H9 (cell line): ENCODE measurements at regions not wholly inside any gene's neighbourhood (a gene's known extent, or its start where the extent isn't known, plus 50 kb on each side); places are given as distances from the start of the nearest gene placed in this dataset.

Experiments
- DNase-seq: peaks from one replicate; pipeline ENCODE4 v3.0.0-alpha.2; 2017
- H2AFZ ChIP-seq: one replicate; pipeline ENCODE4 v1.6.1; 2013; ENCODE audit warnings: mild to moderate bottlenecking, low read length, control low read depth, moderate library complexity
- H2AK5ac ChIP-seq: 2 replicates; pipeline ENCODE4 v1.6.1; 2013; ENCODE audit warnings: low read length, control low read depth, mixed read lengths; ENCODE audit not compliant: insufficient read length
- H2BK120ac ChIP-seq: one replicate; pipeline ENCODE4 v1.6.1; 2013; ENCODE audit warnings: low read depth, mild to moderate bottlenecking, low read length, control low read depth, inconsistent platforms; ENCODE audit not compliant: poor library complexity, severe bottlenecking
- H2BK12ac ChIP-seq: 2 replicates; pipeline ENCODE4 v1.6.1; 2013; ENCODE audit warnings: low read length, control low read depth, mixed read lengths, low read depth; ENCODE audit not compliant: insufficient read length
- H2BK15ac ChIP-seq: 2 replicates; pipeline ENCODE4 v1.6.1; 2013; ENCODE audit warnings: low read depth, low read length, control low read depth
- H2BK20ac ChIP-seq: one replicate; pipeline ENCODE4 v1.6.1; 2013; ENCODE audit warnings: low read depth, mild to moderate bottlenecking, low read length, control low read depth, inconsistent platforms; ENCODE audit not compliant: poor library complexity, severe bottlenecking
- H2BK5ac ChIP-seq: 2 replicates; pipeline ENCODE4 v1.6.1; 2013; ENCODE audit warnings: low read length, control low read depth, mixed read lengths; ENCODE audit not compliant: insufficient read length
- H3K14ac ChIP-seq: 2 replicates; pipeline ENCODE4 v1.6.1; 2013; ENCODE audit warnings: low read length, control low read depth; ENCODE audit not compliant: insufficient read depth
- H3K18ac ChIP-seq: 2 replicates; pipeline ENCODE4 v1.6.1; 2013; ENCODE audit warnings: low read depth, mild to moderate bottlenecking, mixed read lengths, low read length, control low read depth; ENCODE audit not compliant: insufficient read length
- H3K23ac ChIP-seq: 2 replicates; pipeline ENCODE4 v1.6.1; 2013; ENCODE audit warnings: low read length, control low read depth, mixed read lengths, low read depth; ENCODE audit not compliant: insufficient read length
- H3K23me2 ChIP-seq: 2 replicates; pipeline ENCODE4 v1.6.1; 2013; ENCODE audit warnings: low read depth, mild to moderate bottlenecking, mixed read lengths, low read length, control low read depth; ENCODE audit not compliant: insufficient read length, poor library complexity, severe bottlenecking
- H3K27ac ChIP-seq: 2 replicates; pipeline ENCODE4 v1.5.1; 2013; ENCODE audit warnings: low read length, control low read depth, mixed read lengths, low read depth; ENCODE audit not compliant: insufficient read length
- H3K27me3 ChIP-seq: 2 replicates; pipeline ENCODE4 v1.6.1; 2013; ENCODE audit warnings: low read length, control low read depth, inconsistent platforms; ENCODE audit not compliant: insufficient read depth
- H3K4ac ChIP-seq: 2 replicates; pipeline ENCODE4 v1.6.1; 2013; ENCODE audit warnings: low read depth, mild to moderate bottlenecking, control low read depth, inconsistent platforms, low read length, moderate library complexity
- H3K4me1 ChIP-seq: 2 replicates; pipeline ENCODE4 v1.6.1; 2013; ENCODE audit warnings: low read length, control low read depth, inconsistent platforms; ENCODE audit not compliant: insufficient read depth
- H3K4me2 ChIP-seq: 2 replicates; pipeline ENCODE4 v1.6.1; 2013; ENCODE audit warnings: low read length, control low read depth, mixed read lengths; ENCODE audit not compliant: insufficient read length, insufficient read depth
- H3K56ac ChIP-seq: 2 replicates; pipeline ENCODE4 v1.6.1; 2013; ENCODE audit warnings: low read depth, mild to moderate bottlenecking, mixed read lengths, low read length, control low read depth; ENCODE audit not compliant: insufficient read length
- H3K79me1 ChIP-seq: 2 replicates; pipeline ENCODE4 v1.6.1; 2013; ENCODE audit warnings: low read depth, mild to moderate bottlenecking, moderate library complexity, low read length, control low read depth, inconsistent platforms; ENCODE audit not compliant: insufficient read depth, poor library complexity, severe bottlenecking
- H3K79me2 ChIP-seq: 2 replicates; pipeline ENCODE4 v1.6.1; 2013; ENCODE audit warnings: low read length, control low read depth, inconsistent platforms; ENCODE audit not compliant: insufficient read depth
- H3K9ac ChIP-seq: 2 replicates; pipeline ENCODE4 v1.6.1; 2013; ENCODE audit warnings: low read length, control low read depth, mixed read lengths; ENCODE audit not compliant: insufficient read length; ENCODE audit errors: extremely low read depth
- H3K9me3 ChIP-seq: one replicate; pipeline ENCODE4 v1.6.1; 2013; ENCODE audit warnings: low read depth, low read length, inconsistent platforms; ENCODE audit not compliant: control insufficient read depth
- H3T11ph ChIP-seq: one replicate; pipeline ENCODE4 v1.6.1; 2013; ENCODE audit warnings: mild to moderate bottlenecking, low read length, control low read depth, inconsistent platforms
- H4K20me1 ChIP-seq: one replicate; pipeline ENCODE4 v1.6.1; 2013; ENCODE audit not compliant: control insufficient read depth, insufficient read length, insufficient read depth
- H4K5ac ChIP-seq: 2 replicates; pipeline ENCODE4 v1.6.1; 2013; ENCODE audit warnings: low read depth, mild to moderate bottlenecking, mixed read lengths, low read length, control low read depth; ENCODE audit not compliant: insufficient read length
- H4K8ac ChIP-seq: replicated peaks from 2 replicates; pipeline ENCODE4 v1.6.1; 2013; ENCODE audit warnings: low read length, control low read depth, mixed read lengths, low read depth; ENCODE audit not compliant: insufficient read length
- H4K91ac ChIP-seq: 2 replicates; pipeline ENCODE4 v1.6.1; 2013; ENCODE audit warnings: low read depth, mild to moderate bottlenecking, moderate library complexity, mixed read lengths, low read length, control low read depth; ENCODE audit not compliant: insufficient read length
- H3K27ac Mint-ChIP-seq, 3 experiments: 2 replicates in 2 of 3; 3 replicates in 1 of 3; pipeline ENCODE4 v1.8.0; 2020 to 2021; ENCODE audit warnings: mixed read lengths in 3 of 3, mild to moderate bottlenecking in 1 of 3, moderate library complexity in 1 of 3
- H3K27me3 Mint-ChIP-seq: 2 replicates; pipeline ENCODE4 v1.8.0; 2021; ENCODE audit warnings: low read depth, mild to moderate bottlenecking, moderate library complexity, mixed read lengths
- H3K36me3 Mint-ChIP-seq, 3 experiments: 2 replicates in 2 of 3; 3 replicates in 1 of 3; pipeline ENCODE4 v1.8.0; 2020 to 2021; ENCODE audit warnings: low read depth in 3 of 3, mixed read lengths in 3 of 3; ENCODE audit not compliant: insufficient read depth in 1 of 3
- H3K4me1 Mint-ChIP-seq, 2 experiments: 2 replicates each; pipeline ENCODE4 v1.8.0; 2020; ENCODE audit warnings: mixed read lengths in 2 of 2
- H3K4me3 Mint-ChIP-seq, 2 experiments: 2 replicates in 1 of 2; 3 replicates in 1 of 2; pipeline ENCODE4 v1.8.0; 2020 to 2021; ENCODE audit warnings: mild to moderate bottlenecking in 2 of 2, mixed read lengths in 2 of 2, moderate library complexity in 1 of 2
- H3K9me3 Mint-ChIP-seq, 2 experiments: 2 replicates in 1 of 2; 3 replicates in 1 of 2; pipeline ENCODE4 v1.8.0; 2020; ENCODE audit warnings: mild to moderate bottlenecking in 2 of 2, mixed read lengths in 2 of 2, moderate library complexity in 1 of 2
- WGBS: extraction: QIAGEN DNeasy Blood & Tissue Kit; methylation state at CpG from one replicate; pipeline ENCODE4 v1.1.7; 2013; ENCODE audit warnings: missing lambda C conversion rate, low lambda C conversion rate, mixed read lengths; ENCODE audit not compliant: insufficient read length; ENCODE audit errors: extremely low coverage; 5-methylcytosine and 5-hydroxymethylcytosine counted together
- TF ChIP-seq, protein P1 (sequence below): fragments of 200-600 bp; sonication (generic); conservative IDR thresholded peaks from 3 replicates; pipeline ENCODE4 v1.8.0; 2021; ENCODE audit warnings: antibody characterized with exemption, mild to moderate bottlenecking

DNA sequence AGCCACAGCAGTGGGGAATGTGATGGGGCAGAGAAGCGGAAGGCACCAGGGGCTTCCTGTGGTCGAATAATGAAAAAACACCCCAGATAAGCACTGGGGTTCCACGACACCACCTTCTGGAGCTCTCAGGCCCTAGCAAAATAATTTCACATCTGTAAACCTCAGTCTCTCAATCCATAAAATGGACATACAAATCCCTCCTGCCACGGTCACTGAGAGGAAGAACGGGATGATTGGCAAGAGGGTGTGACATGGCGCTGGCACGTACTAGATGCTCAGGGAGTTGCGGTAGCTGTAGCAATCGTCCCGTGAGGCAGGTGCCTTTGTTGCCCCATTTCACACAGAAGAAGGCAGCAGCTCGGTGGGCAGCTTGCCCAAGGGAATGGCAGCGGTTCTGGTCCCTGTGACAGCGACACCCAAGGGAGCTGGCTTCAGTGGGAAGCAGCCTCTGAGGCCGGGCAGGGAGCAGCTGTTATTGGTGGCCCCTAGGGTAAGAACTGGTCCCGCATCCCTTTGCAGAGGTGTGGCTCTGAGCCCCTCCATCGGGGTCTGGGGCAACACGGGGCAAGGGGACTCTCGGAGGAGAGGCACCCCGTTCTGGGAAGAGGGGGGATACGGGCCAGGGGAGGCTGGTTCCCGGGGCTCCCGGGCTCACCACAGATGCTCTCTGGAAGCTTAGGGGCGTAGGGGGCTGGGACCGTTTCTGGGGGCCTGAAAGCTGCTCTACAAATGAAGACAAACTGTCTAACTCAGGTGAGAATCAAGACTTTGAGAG is 114.0 kb upstream of the ALDH1A3 start:
- no peak overlapping the region for H3K4me3 Mint-ChIP-seq
- no peak overlapping the region for H3K4me2 ChIP-seq

More for the DNA sequence above, 114.0 kb upstream of the ALDH1A3 start:
- Histone ChIP-seq H3K79me2 (no peaks in the 10 kb centered on the region), H3K56ac (no peak overlapping the region), H4K5ac (no peak overlapping the region), H3K4ac (no peak overlapping the region), H2BK12ac (no peak overlapping the region), H2BK15ac (no peak overlapping the region), H3K18ac (no peak overlapping the region), H4K20me1 (no peaks in the 10 kb centered on the region), H2BK5ac (no peak overlapping the region), H3K23me2 (no peaks in the 10 kb centered on the region), H3K27ac (no peak overlapping the region), H3T11ph (no peak overlapping the region), H2BK20ac (no peak overlapping the region), H3K79me1 (no peaks in the 10 kb centered on the region), H3K14ac (no peak overlapping the region), H3K27me3 (no peaks in the 10 kb centered on the region), H3K23ac (no peak overlapping the region), H3K9me3 (no peaks in the 10 kb centered on the region), H2AK5ac (no peak overlapping the region), H3K4me1 (no peaks in the 10 kb centered on the region; the same call in 1 of the 2 replicates), H4K91ac (no peak overlapping the region), H2AFZ (no peak overlapping the region), H3K9ac (no peak overlapping the region), H4K8ac (no peak overlapping the region), H2BK120ac (no peak overlapping the region)
- no peaks in the 10 kb centered on the region for H3K36me3 Mint-ChIP-seq
- H3K27me3 Mint-ChIP-seq = no peaks in the 10 kb centered on the region; the same call in 1 of the 2 replicates
- no peak overlapping the region for H3K27ac Mint-ChIP-seq
- H3K9me3 Mint-ChIP-seq = no peaks in the 10 kb centered on the region
- H3K4me1 Mint-ChIP-seq = peaks cover 17 to 26% of the 10 kb centered on the region in 2 experiments
- WGBS = no CpG with 5 or more reads among the region's 24 CpGs
- no peak for DNase-seq
- TF ChIP-seq, protein P1, sequence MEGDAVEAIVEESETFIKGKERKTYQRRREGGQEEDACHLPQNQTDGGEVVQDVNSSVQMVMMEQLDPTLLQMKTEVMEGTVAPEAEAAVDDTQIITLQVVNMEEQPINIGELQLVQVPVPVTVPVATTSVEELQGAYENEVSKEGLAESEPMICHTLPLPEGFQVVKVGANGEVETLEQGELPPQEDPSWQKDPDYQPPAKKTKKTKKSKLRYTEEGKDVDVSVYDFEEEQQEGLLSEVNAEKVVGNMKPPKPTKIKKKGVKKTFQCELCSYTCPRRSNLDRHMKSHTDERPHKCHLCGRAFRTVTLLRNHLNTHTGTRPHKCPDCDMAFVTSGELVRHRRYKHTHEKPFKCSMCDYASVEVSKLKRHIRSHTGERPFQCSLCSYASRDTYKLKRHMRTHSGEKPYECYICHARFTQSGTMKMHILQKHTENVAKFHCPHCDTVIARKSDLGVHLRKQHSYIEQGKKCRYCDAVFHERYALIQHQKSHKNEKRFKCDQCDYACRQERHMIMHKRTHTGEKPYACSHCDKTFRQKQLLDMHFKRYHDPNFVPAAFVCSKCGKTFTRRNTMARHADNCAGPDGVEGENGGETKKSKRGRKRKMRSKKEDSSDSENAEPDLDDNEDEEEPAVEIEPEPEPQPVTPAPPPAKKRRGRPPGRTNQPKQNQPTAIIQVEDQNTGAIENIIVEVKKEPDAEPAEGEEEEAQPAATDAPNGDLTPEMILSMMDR = no peak
